H54 (cell line): ENCODE measurements at regions not wholly inside any gene's neighbourhood (a gene's known extent, or its start where the extent isn't known, plus 50 kb on each side); places are given as distances from the start of the nearest gene placed in this dataset.

ENCODE experiments used
- DNase-seq: peaks from one replicate; pipeline ENCODE4 v3.0.0; 2011; ENCODE audit warnings: low spot score, mixed read lengths; ENCODE audit not compliant: insufficient read length
- FAIRE-seq: peaks from 3 replicates; lab custom pipeline; 2011; peaks lifted over from hg19 to GRCh38; lab: Jason Lieb, UNC
- POLR2A ChIP-seq: IDR thresholded peaks from 2 replicates; pipeline ENCODE4 v1.6.1; 2011; ENCODE audit warnings: low read depth, mild to moderate bottlenecking, low read length

GRCh38 chr9:3698531-3698930 is 172.7 kb upstream of the RFX3 start:
- TF ChIP-seq POLR2A: no peak
- peak; percentile 38 for FAIRE-seq
- DNase-seq: no peak

- no peak for FAIRE-seq
- no peak for TF ChIP-seq POLR2A
- DNase-seq: no peak
These were observed 172.3 kb upstream of the RFX3 start for GRCh38 chr9:3698076-3698475.

- TF ChIP-seq POLR2A: no peak
- FAIRE-seq: no peak
- DNase-seq: no peak
These were observed 170.6 kb upstream of the RFX3 start for GRCh38 chr9:3696368-3696767.

- no peak for TF ChIP-seq POLR2A
- no peak for DNase-seq
- FAIRE-seq: no peak
These were observed 166.8 kb upstream of the RFX3 start for GRCh38 chr9:3692606-3693005.

- FAIRE-seq (no peak), DNase-seq (no peak)
- no peak for TF ChIP-seq POLR2A
These were observed 163.8 kb upstream of the RFX3 start for GRCh38 chr9:3689555-3689954.

GRCh38 chr9:3687145-3687544 is 161.3 kb upstream of the RFX3 start:
- DNase-seq (no peak), FAIRE-seq (no peak)
- TF ChIP-seq POLR2A: no peak

- DNase-seq: no peak
These were observed 156.4 kb upstream of the RFX3 start for GRCh38 chr9:3682186-3682585.

GRCh38 chr9:3677541-3677940 is 151.7 kb upstream of the RFX3 start:
- no peak for FAIRE-seq
- TF ChIP-seq POLR2A: no peak
- no peak for DNase-seq

More at GRCh38 chr9:3682186-3682585, 156.4 kb upstream of the RFX3 start:
- TF ChIP-seq POLR2A: no peak
- FAIRE-seq: no peak

GRCh38 chr9:3676766-3677165 is 151.0 kb upstream of the RFX3 start:
- no peak for DNase-seq
- no peak for TF ChIP-seq POLR2A
- FAIRE-seq: no peak

- TF ChIP-seq POLR2A: no peak
- no peak for FAIRE-seq
- DNase-seq: no peak
These were observed 150.1 kb upstream of the RFX3 start for GRCh38 chr9:3675946-3676345.

GRCh38 chr9:3674561-3674960 is 148.8 kb upstream of the RFX3 start:
- FAIRE-seq (no peak), DNase-seq (no peak)
- TF ChIP-seq POLR2A: no peak

- FAIRE-seq (no peak), DNase-seq (no peak)
- no peak for TF ChIP-seq POLR2A
These were observed 146.6 kb upstream of the RFX3 start for GRCh38 chr9:3672399-3672798.

- no peak for TF ChIP-seq POLR2A
- FAIRE-seq: no peak
- no peak for DNase-seq
These were observed 138.2 kb upstream of the RFX3 start for GRCh38 chr9:3664044-3664443.

- no peak for FAIRE-seq
These were observed 136.9 kb upstream of the RFX3 start for GRCh38 chr9:3662671-3663070.

GRCh38 chr9:3660936-3661335 is 135.1 kb upstream of the RFX3 start:
- FAIRE-seq (no peak), DNase-seq (no peak)
- TF ChIP-seq POLR2A: no peak

More at GRCh38 chr9:3662671-3663070, 136.9 kb upstream of the RFX3 start:
- no peak for DNase-seq
- no peak for TF ChIP-seq POLR2A

- FAIRE-seq: no peak
- DNase-seq: no peak
- no peak for TF ChIP-seq POLR2A
These were observed 133.8 kb upstream of the RFX3 start for GRCh38 chr9:3659647-3660046.
